Fibroblast of skin of scalp (primary cell): ENCODE measurements at regions not wholly inside any gene's neighbourhood (a gene's known extent, or its start where the extent isn't known, plus 50 kb on each side); places are given as distances from the start of the nearest gene placed in this dataset.
"Not testable (repeated sequence)": the region's sequence is repeated elsewhere in the genome, so short reads cannot be mapped to it uniquely, and the experiment has no call there.

Experiments
- DNase-seq: peaks from one replicate; pipeline ENCODE4 v3.0.0-alpha.2; 2013

GRCh38 chr5:68114378-68115040 lies 101.0 kb upstream of the PIK3R1 start:
- DNase-seq: peak; percentile 90

GRCh38 chr5:68112658-68113057 lies 102.9 kb upstream of the PIK3R1 start:
- DNase-seq: no peak

- DNase-seq: no peak
Observed at GRCh38 chr5:68110894-68111293, 104.7 kb upstream of the PIK3R1 start.

- no peak for DNase-seq
Observed at GRCh38 chr5:68110264-68110663, 105.3 kb upstream of the PIK3R1 start.

GRCh38 chr5:68104217-68104616 lies 111.3 kb upstream of the PIK3R1 start:
- not testable (repeated sequence) for DNase-seq

GRCh38 chr5:68103297-68103696 lies 112.3 kb upstream of the PIK3R1 start:
- not testable (repeated sequence) for DNase-seq

- DNase-seq: no peak
Observed at GRCh38 chr5:68099327-68099726, 116.2 kb upstream of the PIK3R1 start.

GRCh38 chr5:68093455-68094159 lies 121.9 kb upstream of the PIK3R1 start:
- no peak for DNase-seq

- peak; percentile 84 for DNase-seq
Observed at GRCh38 chr5:68088302-68088701, 127.3 kb upstream of the PIK3R1 start.

GRCh38 chr5:68087866-68088265 lies 127.7 kb upstream of the PIK3R1 start:
- no peak for DNase-seq

GRCh38 chr5:68086857-68087256 lies 128.7 kb upstream of the PIK3R1 start:
- peak; percentile 63 for DNase-seq

- no peak for DNase-seq
Observed at GRCh38 chr5:68086439-68086838, 129.1 kb upstream of the PIK3R1 start.

GRCh38 chr5:68084396-68084795 lies 131.2 kb upstream of the PIK3R1 start:
- DNase-seq: no peak

- no peak for DNase-seq
Observed at GRCh38 chr5:68080282-68081050, 135.1 kb upstream of the PIK3R1 start.

- DNase-seq: no peak
Observed at GRCh38 chr5:68077349-68077894, 138.1 kb upstream of the PIK3R1 start.

GRCh38 chr5:68074633-68075032 lies 140.9 kb upstream of the PIK3R1 start:
- DNase-seq: no peak

- no peak for DNase-seq
Observed at GRCh38 chr5:68074048-68074632, 141.4 kb upstream of the PIK3R1 start.

- DNase-seq: peak; percentile 22
Observed at GRCh38 chr5:68071736-68072135, 143.8 kb upstream of the PIK3R1 start.

GRCh38 chr5:68071282-68071632 lies 144.3 kb upstream of the PIK3R1 start:
- DNase-seq: no peak

- DNase-seq: peak; percentile 38
Observed at GRCh38 chr5:68070591-68071281, 144.8 kb upstream of the PIK3R1 start.

- DNase-seq: peak; percentile 52
Observed at GRCh38 chr5:68067976-68068603, 147.5 kb upstream of the PIK3R1 start.

- no peak for DNase-seq
Observed at GRCh38 chr5:68067291-68067690, 148.3 kb upstream of the PIK3R1 start.
